DMS153 (cell line): ENCODE measurements at regions not wholly inside any gene's neighbourhood (a gene's known extent, or its start where the extent isn't known, plus 50 kb on each side); places are given as distances from the start of the nearest gene placed in this dataset.
"Not testable (repeated sequence)": the region's sequence is repeated elsewhere in the genome, so short reads cannot be mapped to it uniquely, and the experiment has no call there.

Experiments
- DNase-seq: peaks from one replicate; lab custom pipeline; 2025; lab: John Stamatoyannopoulos, UW

GRCh38 chr1:233477359-233477758 is 136.5 kb upstream of the KCNK1 start:
- no peak for DNase-seq

- DNase-seq: no peak
These were observed 135.3 kb upstream of the KCNK1 start for GRCh38 chr1:233478611-233479010.

- DNase-seq: no peak
These were observed 134.6 kb upstream of the KCNK1 start for GRCh38 chr1:233479110-233479890.

GRCh38 chr1:233480198-233480597 is 133.7 kb upstream of the KCNK1 start:
- DNase-seq: no peak

DNA sequence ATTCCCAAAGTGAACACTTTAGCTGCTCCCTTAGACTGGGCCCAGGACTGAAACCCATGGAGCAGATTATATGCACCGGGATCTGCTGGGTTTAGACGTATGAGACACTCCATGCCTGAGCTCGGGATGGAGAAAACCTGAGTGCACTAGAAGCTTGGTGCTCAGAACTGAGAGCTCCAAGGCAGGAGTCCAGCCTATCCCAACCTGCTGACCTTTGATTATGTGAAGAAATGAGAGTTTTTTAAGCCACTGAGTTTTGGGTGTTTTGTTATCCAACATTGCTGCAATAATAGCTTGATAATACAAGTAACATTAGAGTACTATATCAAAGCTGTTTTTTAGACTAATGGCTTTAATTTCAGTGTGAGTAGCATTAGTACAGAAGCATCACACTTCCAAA is 131.5 kb upstream of the KCNK1 start:
- DNase-seq: no peak

DNA sequence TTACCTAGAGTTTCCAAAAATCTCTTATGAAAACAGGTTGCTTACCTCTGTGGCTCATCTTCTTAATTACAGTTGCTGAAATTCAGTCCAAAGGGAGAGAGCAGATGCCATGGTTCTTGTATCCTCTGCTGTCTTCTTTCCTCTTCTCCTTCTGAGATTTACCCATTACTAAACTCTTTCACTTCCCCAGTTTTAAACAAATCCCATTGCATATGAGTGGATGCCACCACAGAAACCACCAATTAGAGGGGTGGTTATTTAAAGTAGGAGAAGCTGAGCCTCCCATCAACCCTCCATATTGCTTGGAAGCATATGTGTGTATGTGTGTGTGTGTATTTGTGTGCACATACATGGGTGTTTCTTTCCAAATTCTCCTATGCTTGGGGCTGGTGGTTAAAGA is 128.5 kb upstream of the KCNK1 start:
- no peak for DNase-seq

DNA sequence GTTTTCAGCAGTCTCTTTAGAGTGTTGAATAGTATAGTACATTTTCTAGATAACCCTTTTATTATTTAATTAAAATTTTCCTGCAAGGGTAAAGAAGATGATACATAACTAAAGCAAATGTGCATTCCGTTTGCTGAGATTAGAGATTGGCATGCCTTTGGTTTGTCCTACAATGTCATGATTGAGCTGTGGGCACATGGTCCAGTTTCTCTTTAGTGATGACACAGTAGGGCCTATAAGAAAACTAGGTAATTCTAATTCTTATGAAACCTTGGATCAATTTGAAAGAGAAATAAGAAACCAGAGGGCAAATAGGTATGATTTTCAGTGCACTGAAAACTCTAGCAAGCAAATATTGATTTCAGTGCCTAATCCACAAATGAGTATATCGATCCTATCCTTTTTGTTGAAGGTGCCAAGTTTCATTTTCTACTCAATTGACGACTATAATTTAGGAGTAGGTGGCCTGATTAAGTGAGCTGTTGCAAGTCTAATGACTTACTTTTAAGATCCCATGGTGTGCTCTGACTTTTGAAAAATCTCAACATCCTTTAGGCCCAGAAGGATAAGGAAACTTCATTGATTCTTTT is 128.0 kb upstream of the KCNK1 start:
- DNase-seq: no peak

- no peak for DNase-seq
These were observed 126.5 kb upstream of the KCNK1 start for GRCh38 chr1:233487408-233487807.

DNA sequence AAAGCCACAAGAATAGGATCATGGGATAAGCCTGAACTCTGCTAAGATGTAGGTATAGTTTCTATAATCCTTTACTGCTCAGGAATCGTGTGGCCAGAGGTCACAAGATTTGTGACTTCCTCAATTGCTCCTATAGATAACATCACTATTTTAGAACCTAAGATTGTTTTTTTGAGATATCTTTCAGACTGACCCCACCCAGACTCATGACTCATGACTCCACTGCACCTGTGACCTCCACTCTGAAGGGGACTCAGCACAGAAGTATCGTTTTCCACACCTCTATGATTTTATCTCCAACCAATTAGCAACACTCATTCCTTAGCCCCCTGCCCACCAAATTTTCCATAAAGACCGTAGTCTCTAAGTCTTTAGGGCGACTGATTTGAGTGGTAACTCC is 124.5 kb upstream of the KCNK1 start:
- no peak for DNase-seq

DNA sequence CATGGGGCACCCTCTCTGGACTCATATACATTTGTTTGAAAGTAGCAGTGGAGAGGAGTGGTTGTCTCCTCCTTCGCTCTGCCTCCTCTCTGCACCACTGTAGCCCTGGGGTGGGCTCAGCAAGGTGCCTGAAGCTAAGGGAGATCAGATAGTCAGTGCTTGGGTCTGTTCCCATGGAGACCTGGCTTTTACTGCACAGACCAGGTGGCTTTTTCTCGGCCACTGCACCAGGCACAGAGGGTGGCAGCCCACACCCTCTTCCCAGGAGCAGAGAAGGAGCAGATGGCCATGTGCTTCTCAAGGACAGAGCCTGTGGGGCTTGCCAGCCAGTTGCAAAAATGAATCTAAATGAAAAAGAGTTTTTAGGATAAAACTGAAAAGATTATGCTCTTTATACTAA is 123.4 kb upstream of the KCNK1 start:
- no peak for DNase-seq

DNA sequence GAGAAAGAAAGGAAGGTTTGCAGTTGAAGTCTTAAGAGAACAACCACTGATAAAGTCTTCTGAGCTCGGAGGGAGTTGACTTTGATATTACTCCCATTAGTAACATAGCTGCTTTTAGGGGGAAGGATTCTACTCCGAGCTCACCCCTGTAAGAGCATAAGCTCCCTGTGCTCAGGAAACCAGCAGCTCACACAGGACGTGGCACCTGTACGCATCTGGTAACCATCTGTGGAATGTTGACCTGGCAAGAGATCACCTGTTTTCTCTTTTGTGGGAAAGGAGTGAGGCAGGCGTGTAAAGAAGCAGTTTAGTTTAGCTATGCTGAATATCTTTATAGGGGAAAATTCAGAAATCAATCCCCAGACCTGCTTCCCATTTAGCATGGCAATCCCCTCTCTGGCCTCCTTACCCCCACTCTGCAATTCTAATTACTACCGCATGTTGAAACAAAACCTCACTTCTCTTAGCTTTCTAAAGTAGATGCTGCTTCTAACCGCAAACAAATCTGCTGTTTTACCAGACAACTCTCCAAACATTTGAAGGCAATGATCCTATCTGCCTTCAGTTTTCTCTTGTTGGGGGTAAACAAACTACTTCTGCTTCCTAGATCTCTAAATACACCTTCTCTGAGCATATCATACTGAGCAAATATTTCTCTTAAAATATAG is 121.8 kb upstream of the KCNK1 start:
- DNase-seq: no peak

DNA sequence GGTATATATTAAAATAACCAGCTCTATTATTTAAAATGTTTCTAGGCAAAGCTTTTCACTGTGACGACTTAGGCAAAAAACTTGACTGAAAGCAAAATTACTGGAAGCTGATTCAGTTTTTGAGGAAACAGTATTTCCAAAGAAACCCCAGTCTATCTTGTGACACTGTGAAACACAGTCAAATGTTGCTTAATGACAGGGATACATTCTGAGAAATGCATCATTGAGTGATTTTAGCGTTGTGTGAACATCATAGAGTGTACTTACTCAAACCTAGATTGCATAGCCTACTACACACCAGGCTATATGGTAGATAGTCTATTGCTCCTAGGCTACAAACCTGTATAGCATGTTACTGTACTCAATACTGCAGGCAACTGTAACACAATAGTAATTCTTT is 116.9 kb upstream of the KCNK1 start:
- no peak for DNase-seq

GRCh38 chr1:233497679-233498078 is 116.2 kb upstream of the KCNK1 start:
- DNase-seq: no peak

DNA sequence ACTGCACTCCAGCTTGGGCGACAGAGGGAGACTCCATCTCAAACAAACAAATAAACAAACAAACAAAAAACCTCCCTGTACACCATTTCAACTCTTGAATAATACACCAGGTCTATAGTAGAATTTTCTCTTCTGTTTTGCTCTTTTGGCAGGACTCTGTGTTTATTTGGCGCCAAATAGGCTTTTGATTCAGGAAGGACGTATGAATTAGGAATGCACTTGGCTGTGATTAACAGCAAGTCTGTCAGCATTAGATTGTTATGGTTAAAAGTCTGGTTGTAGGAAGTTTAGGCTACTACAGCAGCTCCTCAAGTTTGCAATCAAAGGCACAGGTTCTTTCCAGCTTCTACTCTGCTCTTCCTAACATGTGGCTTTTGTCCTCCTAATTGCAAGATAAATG is 113.8 kb upstream of the KCNK1 start:
- no peak for DNase-seq

GRCh38 chr1:233503366-233503954 is 110.4 kb upstream of the KCNK1 start:
- no peak for DNase-seq

- no peak for DNase-seq
These were observed 108.8 kb upstream of the KCNK1 start for GRCh38 chr1:233505130-233505529.

- not testable (repeated sequence) for DNase-seq
These were observed 108.0 kb upstream of the KCNK1 start for GRCh38 chr1:233505889-233506288.

DNA sequence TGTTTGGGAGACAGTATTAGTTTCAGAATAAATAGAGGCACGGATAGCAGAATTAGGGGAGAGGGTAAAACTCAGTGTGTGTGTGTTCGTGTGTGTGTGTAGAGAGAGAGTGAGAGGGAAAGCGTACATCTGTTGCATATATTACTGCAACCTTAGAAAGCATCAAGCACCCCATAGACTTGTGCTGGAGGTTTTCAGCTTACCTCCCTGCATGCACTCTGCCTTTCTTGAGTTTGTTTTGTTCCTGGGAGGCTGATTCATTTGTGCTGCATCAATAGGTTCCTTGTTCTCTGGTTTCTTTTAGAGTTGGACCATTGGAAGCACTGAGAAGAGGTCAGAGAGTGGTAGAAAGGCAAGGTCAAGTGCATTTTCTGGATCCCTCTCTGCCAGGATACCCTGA is 104.4 kb upstream of the KCNK1 start:
- no peak for DNase-seq

DNA sequence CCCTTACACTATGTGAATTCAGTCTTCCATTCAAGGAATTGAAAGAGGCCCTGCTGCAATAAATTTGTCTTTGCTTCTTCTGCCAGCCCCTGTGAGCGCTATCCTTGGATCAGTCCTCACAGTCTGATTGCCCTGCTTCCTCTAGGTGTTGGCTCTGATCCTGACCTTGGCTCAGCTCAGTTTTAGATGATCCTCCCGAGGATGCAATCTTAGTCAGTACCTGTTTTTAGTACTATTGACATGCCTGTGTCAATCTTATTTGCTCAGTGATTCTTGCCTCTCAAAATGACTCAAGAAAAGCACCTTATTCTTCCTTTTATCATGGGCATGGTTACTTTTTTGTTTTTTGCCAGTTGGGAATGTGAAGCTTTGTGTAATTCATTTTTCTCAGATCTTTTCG is 101.4 kb upstream of the KCNK1 start:
- no peak for DNase-seq

- DNase-seq: no peak
These were observed 100.5 kb upstream of the KCNK1 start for GRCh38 chr1:233513431-233513830.

DNA sequence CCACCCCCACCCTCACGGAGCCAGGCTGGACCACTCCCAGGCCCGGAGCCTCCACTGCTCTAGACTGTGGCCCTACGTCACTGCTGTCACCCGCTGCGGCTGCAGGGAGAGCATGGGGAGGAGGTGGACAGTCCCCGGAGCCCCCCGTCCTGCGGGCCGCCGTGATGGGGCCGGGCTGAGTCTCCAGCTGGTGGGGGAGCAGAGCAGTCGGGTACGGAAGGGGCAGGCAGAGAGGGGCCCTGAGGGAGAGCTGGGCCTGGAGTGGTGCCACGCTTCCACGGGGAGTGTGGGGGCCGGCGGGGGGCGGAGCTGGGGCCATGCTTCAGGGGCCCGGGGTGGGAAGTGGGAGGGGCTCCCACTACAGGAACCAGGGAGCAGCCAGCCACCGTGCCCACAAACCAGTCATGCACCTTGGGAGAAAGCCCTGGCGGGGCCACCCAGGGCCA is 98.9 kb upstream of the KCNK1 start:
- no peak for DNase-seq

GRCh38 chr1:233516732-233517131 is 97.2 kb upstream of the KCNK1 start:
- no peak for DNase-seq

GRCh38 chr1:233518344-233518743 is 95.6 kb upstream of the KCNK1 start:
- DNase-seq: no peak
